Right lobe of liver (tissue), 4 donors: ENCODE measurements at regions not wholly inside any gene's neighbourhood (a gene's known extent, or its start where the extent isn't known, plus 50 kb on each side); places are given as distances from the start of the nearest gene placed in this dataset.
"Not testable (repeated sequence)": the region's sequence is repeated elsewhere in the genome, so short reads cannot be mapped to it uniquely, and the experiment has no call there.

ENCODE experiments used
- CTCF ChIP-seq, 4 donors: fragments of 200-600 bp in 3 of 4; fragments of 450-650 bp in 1 of 4; IDR thresholded peaks; one replicate each; pipeline versions ENCODE4 v1.5.1 to v1.8.0; 2016 to 2022; ENCODE audit warnings: antibody characterized with exemption in 4 of 4, mild to moderate bottlenecking in 2 of 4
- POLR2A ChIP-seq: fragments of 450-650 bp; IDR thresholded peaks from one replicate; pipeline ENCODE4 v1.6.1; 2017; ENCODE audit warnings: antibody characterized with exemption, mild to moderate bottlenecking
- donor health status: DM: no; HTN: no; CAD: no.
- donor health status: DM: no; HTN: no; CAD: no.
- donor health status: DM: no; HTN: yes; CAD: no.

GRCh38 chr9:25102204-25102603 is 556.5 kb upstream of the IZUMO3 start:
- not testable (repeated sequence) for TF ChIP-seq CTCF (IDR thresholded peaks at IDR 0.05); POLR2A
